Ishikawa (cell line): ENCODE measurements at regions not wholly inside any gene's neighbourhood (a gene's known extent, or its start where the extent isn't known, plus 50 kb on each side); places are given as distances from the start of the nearest gene placed in this dataset.

Source experiments
- CEBPB ChIP-seq: IDR thresholded peaks from 2 replicates; pipeline ENCODE4 v1.6.1; 2012
- CREB1 ChIP-seq: IDR thresholded peaks from 2 replicates; pipeline ENCODE4 v1.6.1; 2012; ENCODE audit warnings: low read depth
- EGR1 ChIP-seq: IDR thresholded peaks from 2 replicates; pipeline ENCODE4 v1.6.1; 2012
- EP300 ChIP-seq: IDR thresholded peaks from 2 replicates; pipeline ENCODE4 v1.6.1; 2012; ENCODE audit warnings: borderline replicate concordance
- FOXM1 ChIP-seq: IDR thresholded peaks from 2 replicates; pipeline ENCODE4 v1.6.1; 2012; ENCODE audit warnings: low read depth, borderline replicate concordance
- MAX ChIP-seq: IDR thresholded peaks from 2 replicates; pipeline ENCODE4 v1.6.1; 2012
- NFIC ChIP-seq: IDR thresholded peaks from 2 replicates; pipeline ENCODE4 v1.6.1; 2012
- RAD21 ChIP-seq: IDR thresholded peaks from 2 replicates; pipeline ENCODE4 v1.6.1; 2012; ENCODE audit warnings: low read depth
- TAF1 ChIP-seq: IDR thresholded peaks from 2 replicates; pipeline ENCODE4 v1.6.1; 2012; ENCODE audit warnings: low read depth, mild to moderate bottlenecking
- TCF12 ChIP-seq: IDR thresholded peaks from 2 replicates; pipeline ENCODE4 v1.6.1; 2012; ENCODE audit warnings: low read depth
- TEAD4 ChIP-seq: IDR thresholded peaks from 2 replicates; pipeline ENCODE4 v1.6.1; 2012
- USF1 ChIP-seq: IDR thresholded peaks from 2 replicates; pipeline ENCODE4 v1.6.1; 2012
- YY1 ChIP-seq: IDR thresholded peaks from 2 replicates; pipeline ENCODE4 v1.6.1; 2012; ENCODE audit warnings: low read depth
- ZBTB7A ChIP-seq: IDR thresholded peaks from 2 replicates; pipeline ENCODE4 v1.6.1; 2012; ENCODE audit warnings: low read depth
- TF ChIP-seq, protein P1 (sequence below): IDR thresholded peaks from 2 replicates; pipeline ENCODE4 v1.6.1; 2012; ENCODE audit warnings: low read depth, mild to moderate bottlenecking

DNA sequence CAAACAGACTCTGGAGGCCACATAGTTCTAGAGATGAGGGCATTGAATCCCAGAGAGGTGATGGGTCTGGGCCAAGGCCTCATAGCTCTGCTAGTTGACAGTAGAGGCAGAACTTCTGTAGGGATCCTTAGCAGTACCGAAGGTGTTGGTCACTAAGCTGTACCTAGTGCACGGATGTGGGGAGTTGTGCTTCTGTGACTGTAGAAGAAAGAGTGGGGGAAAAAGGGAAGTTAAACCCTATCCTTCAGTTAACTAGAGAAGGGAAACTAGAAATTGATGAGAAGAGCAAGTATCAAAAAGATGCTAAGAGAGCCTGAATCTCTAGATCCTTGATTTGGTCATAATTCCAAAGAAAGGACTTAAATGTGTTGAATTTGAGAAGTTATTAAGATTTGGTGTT, 186.7 kb downstream of the NFKBIZ start:
- TF ChIP-seq FOXM1, result no peak
- no peak for TF ChIP-seq CEBPB
- TF ChIP-seq NFIC, result no peak
- TF ChIP-seq ZBTB7A, result no peak
- TF ChIP-seq MAX, result no peak
- no peak for TF ChIP-seq EP300
- TF ChIP-seq, protein P1, sequence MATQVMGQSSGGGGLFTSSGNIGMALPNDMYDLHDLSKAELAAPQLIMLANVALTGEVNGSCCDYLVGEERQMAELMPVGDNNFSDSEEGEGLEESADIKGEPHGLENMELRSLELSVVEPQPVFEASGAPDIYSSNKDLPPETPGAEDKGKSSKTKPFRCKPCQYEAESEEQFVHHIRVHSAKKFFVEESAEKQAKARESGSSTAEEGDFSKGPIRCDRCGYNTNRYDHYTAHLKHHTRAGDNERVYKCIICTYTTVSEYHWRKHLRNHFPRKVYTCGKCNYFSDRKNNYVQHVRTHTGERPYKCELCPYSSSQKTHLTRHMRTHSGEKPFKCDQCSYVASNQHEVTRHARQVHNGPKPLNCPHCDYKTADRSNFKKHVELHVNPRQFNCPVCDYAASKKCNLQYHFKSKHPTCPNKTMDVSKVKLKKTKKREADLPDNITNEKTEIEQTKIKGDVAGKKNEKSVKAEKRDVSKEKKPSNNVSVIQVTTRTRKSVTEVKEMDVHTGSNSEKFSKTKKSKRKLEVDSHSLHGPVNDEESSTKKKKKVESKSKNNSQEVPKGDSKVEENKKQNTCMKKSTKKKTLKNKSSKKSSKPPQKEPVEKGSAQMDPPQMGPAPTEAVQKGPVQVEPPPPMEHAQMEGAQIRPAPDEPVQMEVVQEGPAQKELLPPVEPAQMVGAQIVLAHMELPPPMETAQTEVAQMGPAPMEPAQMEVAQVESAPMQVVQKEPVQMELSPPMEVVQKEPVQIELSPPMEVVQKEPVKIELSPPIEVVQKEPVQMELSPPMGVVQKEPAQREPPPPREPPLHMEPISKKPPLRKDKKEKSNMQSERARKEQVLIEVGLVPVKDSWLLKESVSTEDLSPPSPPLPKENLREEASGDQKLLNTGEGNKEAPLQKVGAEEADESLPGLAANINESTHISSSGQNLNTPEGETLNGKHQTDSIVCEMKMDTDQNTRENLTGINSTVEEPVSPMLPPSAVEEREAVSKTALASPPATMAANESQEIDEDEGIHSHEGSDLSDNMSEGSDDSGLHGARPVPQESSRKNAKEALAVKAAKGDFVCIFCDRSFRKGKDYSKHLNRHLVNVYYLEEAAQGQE, result no peak
- TF ChIP-seq TCF12, result no peak
- TF ChIP-seq TEAD4, result no peak

DNA sequence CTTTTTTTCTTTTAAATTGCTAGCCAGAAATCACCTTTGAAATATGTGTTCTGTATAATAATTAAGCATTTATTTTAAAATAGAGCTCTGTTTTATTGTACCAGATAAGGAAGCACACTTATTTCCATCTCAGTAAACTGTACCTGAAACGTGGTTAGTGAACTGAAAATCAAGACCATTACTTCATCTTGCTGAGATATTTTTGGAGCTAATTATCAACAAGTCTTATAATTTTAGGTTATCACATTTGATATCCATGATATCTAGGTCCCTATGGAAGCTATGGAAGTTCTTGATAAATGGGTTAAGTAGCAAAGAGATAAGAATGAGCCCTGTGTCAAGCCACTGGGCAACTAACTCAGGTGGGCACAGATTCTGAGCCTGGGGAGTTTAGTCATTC, 187.2 kb downstream of the NFKBIZ start:
- TF ChIP-seq EP300 (no peak), USF1 (no peak), CEBPB (no peak), CREB1 (no peak), TEAD4 (no peak), NFIC (no peak), FOXM1 (no peak), TAF1 (no peak), RAD21 (no peak), TCF12 (no peak), ZBTB7A (no peak), MAX (no peak), EGR1 (no peak), YY1 (no peak)
- TF ChIP-seq, protein P1, result no peak

DNA sequence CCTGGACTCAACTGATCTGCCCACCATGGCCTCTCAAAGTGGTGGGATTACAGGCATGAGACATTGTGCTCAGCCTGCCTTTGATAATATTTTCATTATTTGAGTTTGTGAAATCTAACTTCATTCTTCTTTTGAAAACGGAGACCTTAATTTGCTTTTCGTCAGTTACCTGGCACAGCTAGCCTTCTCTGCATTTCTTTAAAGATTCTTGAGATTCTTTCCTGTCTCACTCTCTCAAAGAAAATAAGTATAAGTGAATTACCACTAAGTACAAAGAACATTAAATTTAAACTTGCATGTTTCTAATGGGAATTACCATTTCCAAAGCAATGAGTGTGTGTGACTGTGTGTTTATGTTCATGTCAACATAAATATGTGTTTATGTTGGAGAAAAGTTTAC, 187.9 kb downstream of the NFKBIZ start:
- TF ChIP-seq CREB1, result no peak
- TF ChIP-seq EGR1, result no peak
- no peak for TF ChIP-seq USF1
- TF ChIP-seq FOXM1, result no peak
- TF ChIP-seq MAX, result no peak
- no peak for TF ChIP-seq YY1
- TF ChIP-seq, protein P1, result no peak
- no peak for TF ChIP-seq TAF1
- TF ChIP-seq CEBPB, result no peak
- no peak for TF ChIP-seq ZBTB7A
- no peak for TF ChIP-seq EP300
- TF ChIP-seq TEAD4, result no peak
- no peak for TF ChIP-seq RAD21
- TF ChIP-seq TCF12, result no peak

DNA sequence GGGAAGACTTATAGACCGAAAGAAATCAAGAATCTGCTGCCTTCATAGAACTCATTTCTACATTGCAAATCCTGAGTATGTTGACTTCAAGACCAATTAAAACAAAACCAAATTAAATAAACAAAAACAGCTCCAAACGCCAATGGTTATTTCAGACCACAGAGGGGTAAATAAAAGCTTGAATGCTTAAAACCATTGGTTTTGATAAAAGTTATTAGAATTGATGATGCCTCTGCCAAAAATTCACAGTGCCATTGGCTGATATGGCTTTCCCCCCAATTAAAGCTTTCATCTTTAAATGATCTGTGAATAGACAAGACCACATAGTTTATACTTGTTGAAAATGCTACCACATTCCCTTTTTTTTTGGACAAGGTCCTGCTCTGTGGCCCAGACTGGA, 188.5 kb downstream of the NFKBIZ start:
- TF ChIP-seq USF1 (no peak), CEBPB (no peak), NFIC (no peak), TCF12 (no peak), EGR1 (no peak), YY1 (no peak), ZBTB7A (no peak), FOXM1 (no peak), RAD21 (no peak), TEAD4 (no peak), CREB1 (no peak), TAF1 (no peak), MAX (no peak)
- TF ChIP-seq, protein P1, result no peak
